K562 (cell line): ENCODE measurements at regions not wholly inside any gene's neighbourhood (a gene's known extent, or its start where the extent isn't known, plus 50 kb on each side); places are given as distances from the start of the nearest gene placed in this dataset.

Source experiments
- ATAC-seq: fragments of 200-7000 bp; cut with Tn5 transposase; 3 replicates; pipeline ENCODE4 v1.9.1; 2020; ENCODE audit warnings: moderate library complexity
- BruUV-seq: library from RNA; stranded (reverse); fragments of 400-500 nt; replicated peaks from 2 replicates; lab custom pipeline; 2021; lab: Mats Ljungman, UMichigan
- CTCF ChIA-PET: fragments of 300-600 bp; formaldehyde crosslinking; extraction: SDS; loops from one replicate; lab custom pipeline; 2021; ENCODE audit warnings: low intra/inter-chr PET ratio; lab: Yijun Ruan, JAX
- POLR2A ChIA-PET: fragments of 300-600, 350-650 bp; sonication (Branson Sonifier 250); formaldehyde crosslinking; extraction: SDS; loops from one replicate; lab custom pipeline; 2021; ENCODE audit warnings: antibody characterized with exemption, inconsistent platforms; lab: Yijun Ruan, JAX
- DNase-seq, 4 experiments: peaks; one replicate each; pipeline versions ENCODE4 v3.0.0 to v3.0.0-alpha.2; 2011 to 2018; ENCODE audit warnings: low spot score in 3 of 4, mixed read lengths in 3 of 4; ENCODE audit errors: extremely low read depth in 1 of 4
- FAIRE-seq: peaks from 2 replicates; lab custom pipeline; 2011; peaks lifted over from hg19 to GRCh38; lab: Jason Lieb, UNC
- H2AFZ ChIP-seq: 2 replicates; pipeline ENCODE4 v1.6.0; 2011; ENCODE audit warnings: low read depth, low read length, control low read depth, inconsistent platforms
- H3K27ac ChIP-seq: fragments of 200-600 bp; 3 replicates; pipeline ENCODE4 v1.8.0; 2011; ENCODE audit warnings: low read depth, mild to moderate bottlenecking, control low read depth, inconsistent platforms, low read length, moderate library complexity, mixed read lengths; ENCODE audit errors: extremely low read depth
- H3K27me3 ChIP-seq, 2 experiments: fragments of 300-600 bp in 1 of 2; 2 replicates in 1 of 2; 3 replicates in 1 of 2; pipeline versions ENCODE4 v1.6.0 to v1.8.0; 2011; ENCODE audit warnings: inconsistent platforms in 2 of 2, low read length in 2 of 2, mild to moderate bottlenecking in 1 of 2, mixed read lengths in 1 of 2, moderate library complexity in 1 of 2; ENCODE audit not compliant: control insufficient read depth in 2 of 2, insufficient read depth in 2 of 2
- H3K36me3 ChIP-seq: fragments of 300-600 bp; 3 replicates; pipeline ENCODE4 v1.8.0; 2011; ENCODE audit warnings: mild to moderate bottlenecking, low read length, inconsistent platforms; ENCODE audit not compliant: control insufficient read depth, insufficient read depth
- H3K4me1 ChIP-seq, 2 experiments: fragments of 200-600 bp in 1 of 2; replicated peaks in 1 of 2; 2 replicates in 1 of 2; 3 replicates in 1 of 2; pipeline versions ENCODE4 v1.5.1 to v1.8.0; 2011; ENCODE audit warnings: inconsistent platforms in 2 of 2, low read length in 2 of 2, mild to moderate bottlenecking in 1 of 2, mixed read lengths in 1 of 2, moderate library complexity in 1 of 2; ENCODE audit not compliant: control insufficient read depth in 2 of 2, insufficient read depth in 2 of 2
- H3K4me2 ChIP-seq: 2 replicates; pipeline ENCODE4 v1.6.1; 2011; ENCODE audit warnings: low read length, control low read depth, inconsistent platforms, mixed read lengths; ENCODE audit not compliant: insufficient read depth
- H3K4me3 ChIP-seq: fragments of 200-600 bp; sonication (generic), shearing (Covaris generic); 2 replicates; pipeline ENCODE4 v1.5.1; 2016; ENCODE audit warnings: control low read depth, inconsistent platforms
- H3K79me2 ChIP-seq: fragments of 200-600 bp; 3 replicates; pipeline ENCODE4 v1.8.0; 2011; ENCODE audit warnings: low read length, inconsistent platforms; ENCODE audit not compliant: control insufficient read depth, insufficient read depth
- H3K9ac ChIP-seq, 2 experiments: 2 replicates each; pipeline versions ENCODE4 v1.6.0 to v1.6.1; 2011; ENCODE audit warnings: low read depth in 2 of 2, low read length in 2 of 2, control low read depth in 1 of 2, inconsistent platforms in 1 of 2, mild to moderate bottlenecking in 1 of 2, mixed read lengths in 1 of 2; ENCODE audit not compliant: insufficient read depth in 1 of 2
- H3K9me1 ChIP-seq: one replicate; pipeline ENCODE4 v1.6.0; 2011; ENCODE audit warnings: inconsistent platforms, mild to moderate bottlenecking, low read length, moderate library complexity; ENCODE audit not compliant: control insufficient read depth, insufficient read depth
- H3K9me3 ChIP-seq: replicated peaks from 2 replicates; pipeline ENCODE4 v1.5.1; 2011; ENCODE audit warnings: low read depth, low read length, inconsistent platforms; ENCODE audit not compliant: control insufficient read depth, insufficient read depth
- H4K20me1 ChIP-seq: replicated peaks from 2 replicates; pipeline ENCODE4 v1.6.1; 2011; ENCODE audit warnings: low read length, inconsistent platforms, mixed read lengths; ENCODE audit not compliant: control insufficient read depth, insufficient read depth
- CHD2 ChIP-seq: IDR thresholded peaks from 2 replicates; pipeline ENCODE4 v1.6.1; 2011; ENCODE audit warnings: low read depth, low read length
- ELF4 ChIP-seq: fragments of 450-650 bp; formaldehyde crosslinking; IDR thresholded peaks from 2 replicates; pipeline ENCODE4 v1.4.0; 2022; ENCODE audit warnings: missing genetic modification characterization
- GTF2A2 ChIP-seq: IDR thresholded peaks from 2 replicates; pipeline ENCODE4 v1.6.1; 2016; ENCODE audit warnings: mild to moderate bottlenecking, missing genetic modification characterization, missing compliant biosample characterization
- HMG20B ChIP-seq: fragments of 250-450 bp; sonication (Bioruptor Pico); IDR thresholded peaks from 2 replicates; pipeline ENCODE4 v1.5.0; 2021; ENCODE audit warnings: mild to moderate bottlenecking
- MAFG ChIP-seq: fragments of 450-650 bp; conservative IDR thresholded peaks from 2 replicates; pipeline ENCODE4 v1.6.1; 2016; ENCODE audit warnings: missing genetic modification characterization, missing compliant biosample characterization
- MCM5 ChIP-seq: fragments of 450-650 bp; IDR thresholded peaks from 2 replicates; pipeline ENCODE4 v1.6.1; 2016; ENCODE audit warnings: low read depth
- POU5F1 ChIP-seq: fragments of 150-350 bp; IDR thresholded peaks from 2 replicates; pipeline ENCODE4 v1.6.1; 2014; ENCODE audit warnings: borderline replicate concordance, low read length, low read depth, mild to moderate bottlenecking; ENCODE audit not compliant: partially characterized antibody
- PTBP1 ChIP-seq: fragments of 200-400 bp; formaldehyde crosslinking; IDR thresholded peaks from 2 replicates; pipeline ENCODE4 v1.6.1; 2017; ENCODE audit warnings: low read depth, low read length
- RBM17 ChIP-seq: fragments of 200-400 bp; formaldehyde crosslinking; IDR thresholded peaks from 2 replicates; pipeline ENCODE4 v1.6.1; 2017; ENCODE audit warnings: low read depth, mild to moderate bottlenecking, low read length, borderline replicate concordance
- SNIP1 ChIP-seq: fragments of 450-650 bp; IDR thresholded peaks from 2 replicates; pipeline ENCODE4 v1.7.1; 2017; ENCODE audit warnings: low read depth, mild to moderate bottlenecking
- SP1 ChIP-seq: sonication (generic); formaldehyde crosslinking; IDR thresholded peaks from 2 replicates; pipeline ENCODE4 v1.8.1; 2022; ENCODE audit warnings: mild to moderate bottlenecking, missing genetic modification reagents
- STAT5B ChIP-seq: fragments of 250-450 bp; sonication (Bioruptor Pico); IDR thresholded peaks from 2 replicates; pipeline ENCODE4 v1.8.0; 2021; ENCODE audit warnings: mild to moderate bottlenecking, inconsistent platforms
- ZNF232 ChIP-seq: sonication (generic); formaldehyde crosslinking; IDR thresholded peaks from 2 replicates; pipeline ENCODE4 v1.8.0; 2022; ENCODE audit warnings: mild to moderate bottlenecking, missing genetic modification reagents
- WGBS: fragments of 100-300 bp; shearing (Covaris generic); methylation state at CpG from one replicate; pipeline ENCODE4 v1.1.6; 2016; ENCODE audit warnings: low coverage, mixed read lengths; ENCODE audit not compliant: insufficient coverage; ENCODE audit errors: missing lambda C conversion rate; 5-methylcytosine and 5-hydroxymethylcytosine counted together
- in situ Hi-C: fragments of 300-500 bp; cut with MboI; formaldehyde crosslinking; loops from 4 replicates; pipeline ENCODE4 v1.15.0; 2018; ENCODE audit warnings: inconsistent platforms, mixed read lengths
- intact Hi-C: fragments of 100-400 bp; cut with micrococcal nuclease; formaldehyde crosslinking; loops from 2 replicates; pipeline ENCODE4 v1.14.2; 2022
- TF ChIP-seq, protein P1 (sequence below): sonication (generic); formaldehyde crosslinking; IDR thresholded peaks from 2 replicates; pipeline ENCODE4 v1.8.0; 2022; ENCODE audit warnings: mild to moderate bottlenecking, missing genetic modification reagents
- TF ChIP-seq, protein P2 (sequence below): sonication (generic); formaldehyde crosslinking; IDR thresholded peaks from 2 replicates; pipeline ENCODE4 v1.8.0; 2022; ENCODE audit warnings: missing genetic modification reagents, mild to moderate bottlenecking, moderate library complexity, borderline replicate concordance

DNA sequence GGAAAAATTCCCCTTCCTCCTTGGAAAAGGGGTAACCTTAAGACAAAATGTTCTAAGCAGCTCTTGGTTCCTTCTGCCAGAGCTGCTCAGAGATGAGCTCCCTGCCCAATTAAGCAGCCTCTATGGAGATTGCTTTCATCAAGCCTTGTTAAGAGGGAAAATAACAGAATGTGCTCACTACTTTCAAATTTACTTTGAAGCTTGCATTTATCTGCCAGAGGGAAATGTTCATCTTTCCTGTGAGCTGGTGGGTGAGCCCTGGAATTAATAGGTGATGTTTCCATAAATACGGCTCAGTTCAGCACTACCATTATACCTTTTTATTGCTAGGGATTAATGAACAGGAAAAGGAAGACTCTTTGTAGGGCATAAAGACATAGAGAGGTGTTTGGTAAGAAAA, 549.0 kb downstream of the REEP3 start:
- no peak for TF ChIP-seq POU5F1
- no peak for TF ChIP-seq ZNF232 (CRISPR knock-in tag)
- TF ChIP-seq RBM17: no peak
- TF ChIP-seq SNIP1: no peak
- no peak for TF ChIP-seq MCM5
- TF ChIP-seq PTBP1: no peak
- TF ChIP-seq MAFG (tag): no peak
- no peak for TF ChIP-seq ELF4 (CRISPR knock-in tag)
- no peak for TF ChIP-seq SP1 (CRISPR knock-in tag)
- TF ChIP-seq CHD2: no peak
- no peak for TF ChIP-seq STAT5B (CRISPR knock-in tag)
- no peak for TF ChIP-seq HMG20B (CRISPR knock-in tag)
- TF ChIP-seq, protein P1, sequence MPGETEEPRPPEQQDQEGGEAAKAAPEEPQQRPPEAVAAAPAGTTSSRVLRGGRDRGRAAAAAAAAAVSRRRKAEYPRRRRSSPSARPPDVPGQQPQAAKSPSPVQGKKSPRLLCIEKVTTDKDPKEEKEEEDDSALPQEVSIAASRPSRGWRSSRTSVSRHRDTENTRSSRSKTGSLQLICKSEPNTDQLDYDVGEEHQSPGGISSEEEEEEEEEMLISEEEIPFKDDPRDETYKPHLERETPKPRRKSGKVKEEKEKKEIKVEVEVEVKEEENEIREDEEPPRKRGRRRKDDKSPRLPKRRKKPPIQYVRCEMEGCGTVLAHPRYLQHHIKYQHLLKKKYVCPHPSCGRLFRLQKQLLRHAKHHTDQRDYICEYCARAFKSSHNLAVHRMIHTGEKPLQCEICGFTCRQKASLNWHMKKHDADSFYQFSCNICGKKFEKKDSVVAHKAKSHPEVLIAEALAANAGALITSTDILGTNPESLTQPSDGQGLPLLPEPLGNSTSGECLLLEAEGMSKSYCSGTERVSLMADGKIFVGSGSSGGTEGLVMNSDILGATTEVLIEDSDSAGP (CRISPR knock-in tag): no peak
- TF ChIP-seq, protein P2, sequence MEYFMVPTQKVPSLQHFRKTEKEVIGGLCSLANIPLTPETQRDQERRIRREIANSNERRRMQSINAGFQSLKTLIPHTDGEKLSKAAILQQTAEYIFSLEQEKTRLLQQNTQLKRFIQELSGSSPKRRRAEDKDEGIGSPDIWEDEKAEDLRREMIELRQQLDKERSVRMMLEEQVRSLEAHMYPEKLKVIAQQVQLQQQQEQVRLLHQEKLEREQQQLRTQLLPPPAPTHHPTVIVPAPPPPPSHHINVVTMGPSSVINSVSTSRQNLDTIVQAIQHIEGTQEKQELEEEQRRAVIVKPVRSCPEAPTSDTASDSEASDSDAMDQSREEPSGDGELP (CRISPR knock-in tag): no peak
- no peak for TF ChIP-seq GTF2A2 (tag)
- H3K4me2 ChIP-seq: no peak overlapping the region
- in situ Hi-C loops: no loop called here
- intact Hi-C loops: no loop called here
- FAIRE-seq: no peak
- H3K4me3 ChIP-seq: no peak overlapping the region
- no peak for DNase-seq
- no peak overlapping the region for H3K9ac ChIP-seq
- H3K9me1 ChIP-seq: no peaks in the 10 kb centered on the region
- ATAC-seq: no peak
- no peaks in the 10 kb centered on the region for H3K36me3 ChIP-seq
- H3K9me3 ChIP-seq: no peaks in the 10 kb centered on the region; the same call in 1 of the 2 replicates
- no peaks in the 10 kb centered on the region for H4K20me1 ChIP-seq
- no peaks in the 10 kb centered on the region for H3K4me1 ChIP-seq
- H2AFZ ChIP-seq: no peak overlapping the region
- no peaks in the 10 kb centered on the region for H3K79me2 ChIP-seq
- BruUV-seq: no TSS peak
- ChIA-PET POLR2A (no interaction called here), CTCF (no interaction called here)
- WGBS: 5% methylated on average over 1 of the region's 1 CpG
- H3K27ac ChIP-seq: no peak overlapping the region
- no peaks in the 10 kb centered on the region for H3K27me3 ChIP-seq
